Uterus (tissue), 3 donors: ENCODE measurements at regions not wholly inside any gene's neighbourhood (a gene's known extent, or its start where the extent isn't known, plus 50 kb on each side); places are given as distances from the start of the nearest gene placed in this dataset.
"Not testable (repeated sequence)": the region's sequence is repeated elsewhere in the genome, so short reads cannot be mapped to it uniquely, and the experiment has no call there.

Experiments
- DNase-seq, 2 donors: peaks; one replicate each; pipeline ENCODE4 v3.0.0-alpha.2; 2019 to 2020
- H3K27ac ChIP-seq, 2 donors: fragments of 200-600 bp; sonication (generic); 1 replicate in 1 of 2; 2 replicates in 1 of 2; pipeline ENCODE4 v1.5.1; 2016 to 2018
- H3K27me3 ChIP-seq, 2 donors: fragments of 200-600 bp; sonication (generic); one replicate each; pipeline ENCODE4 v1.5.1; 2018 to 2019; ENCODE audit warnings: control low read depth in 1 of 2
- H3K36me3 ChIP-seq, 2 donors: fragments of 200-600 bp; sonication (generic); one replicate each; pipeline ENCODE4 v1.5.1; 2019; ENCODE audit warnings: control low read depth in 1 of 2
- H3K4me1 ChIP-seq, 2 donors: fragments of 200-600 bp; sonication (generic); one replicate each; pipeline ENCODE4 v1.5.1; 2018 to 2019; ENCODE audit warnings: control low read depth in 1 of 2
- H3K4me3 ChIP-seq, 2 donors: fragments of 200-600 bp; sonication (generic); 1 replicate in 1 of 2; 2 replicates in 1 of 2; pipeline ENCODE4 v1.5.1; 2018 to 2019; ENCODE audit warnings: mild to moderate bottlenecking in 1 of 2
- H3K9me3 ChIP-seq, 2 donors: fragments of 200-600 bp; sonication (generic); one replicate each; pipeline ENCODE4 v1.5.1; 2019; ENCODE audit warnings: control low read depth in 1 of 2
- CTCF ChIP-seq, 4 experiments: fragments of 200-600 bp in 2 of 4; fragments of 450-650 bp in 2 of 4; sonication (generic) in 2 of 4; IDR thresholded peaks; one replicate each; pipeline ENCODE4 v1.5.1; 2016 to 2019; ENCODE audit warnings: antibody characterized with exemption in 4 of 4, mild to moderate bottlenecking in 2 of 4, moderate library complexity in 1 of 4
- POLR2A ChIP-seq, 2 donors: fragments of 450-650 bp; IDR thresholded peaks; one replicate each; pipeline ENCODE4 v1.6.1; 2016; ENCODE audit warnings: antibody characterized with exemption in 2 of 2, mild to moderate bottlenecking in 1 of 2, moderate library complexity in 1 of 2
- intact Hi-C: fragments of 100-400 bp; cut with DNase I; formaldehyde crosslinking; loops from one replicate; pipeline ENCODE4 v1.15.1; 2023; ENCODE audit warnings: low total_unique reads
- donor health status: DM: yes; HTN: yes; CAD: no.

GRCh38 chr6:141394565-141395051, 738.1 kb upstream of the GJE1 start:
- Histone ChIP-seq H3K36me3 (no peaks in the 10 kb centered on the region), H3K27me3 (no peaks in the 10 kb centered on the region), H3K4me3 (no peak overlapping the region), H3K9me3 (no peaks in the 10 kb centered on the region), H3K27ac (no peak overlapping the region), H3K4me1 (no peaks in the 10 kb centered on the region)
- intact Hi-C loops, result no loop called here
- no peak for DNase-seq
- no peak for TF ChIP-seq CTCF (IDR thresholded peaks at IDR 0.05)
- no peak for TF ChIP-seq POLR2A (IDR thresholded peaks at IDR 0.05)

- H3K9me3 ChIP-seq, result no peaks in the 10 kb centered on the region
- intact Hi-C loops, result no loop called here
Measured at GRCh38 chr6:141394125-141394536, 738.6 kb upstream of the GJE1 start.

GRCh38 chr6:141393405-141394124, 739.2 kb upstream of the GJE1 start:
- Histone ChIP-seq H3K36me3 (no peaks in the 10 kb centered on the region), H3K27me3 (no peaks in the 10 kb centered on the region), H3K9me3 (no peaks in the 10 kb centered on the region), H3K4me3 (no peak overlapping the region), H3K27ac (no peak overlapping the region), H3K4me1 (no peaks in the 10 kb centered on the region)
- no peak for TF ChIP-seq CTCF (IDR thresholded peaks at IDR 0.05)
- TF ChIP-seq POLR2A (IDR thresholded peaks at IDR 0.05), result no peak
- intact Hi-C loops, result no loop called here
- no peak for DNase-seq

More at GRCh38 chr6:141394125-141394536, 738.6 kb upstream of the GJE1 start:
- H3K4me1 ChIP-seq, result no peaks in the 10 kb centered on the region
- no peaks in the 10 kb centered on the region for H3K27me3 ChIP-seq
- H3K4me3 ChIP-seq, result no peak overlapping the region
- DNase-seq, result no peak
- no peak overlapping the region for H3K27ac ChIP-seq
- TF ChIP-seq CTCF (IDR thresholded peaks at IDR 0.05), result no peak
- TF ChIP-seq POLR2A (IDR thresholded peaks at IDR 0.05), result no peak
- H3K36me3 ChIP-seq, result no peaks in the 10 kb centered on the region

GRCh38 chr6:141391135-141391534, 741.6 kb upstream of the GJE1 start:
- H3K36me3 ChIP-seq, H3K9me3 ChIP-seq, intact Hi-C loops, H3K27ac ChIP-seq, H3K27me3 ChIP-seq, H3K4me1 ChIP-seq, H3K4me3 ChIP-seq, DNase-seq: not testable (repeated sequence)

- H3K9me3 ChIP-seq, result no peaks in the 10 kb centered on the region
- H3K36me3 ChIP-seq, result no peaks in the 10 kb centered on the region
- intact Hi-C loops, result no loop called here
- no peaks in the 10 kb centered on the region for H3K4me1 ChIP-seq
- H3K4me3 ChIP-seq, result no peak overlapping the region
- no peak overlapping the region for H3K27ac ChIP-seq
- no peaks in the 10 kb centered on the region for H3K27me3 ChIP-seq
- no peak for DNase-seq
- TF ChIP-seq CTCF (IDR thresholded peaks at IDR 0.05) (no peak), POLR2A (IDR thresholded peaks at IDR 0.05) (no peak)
Measured at GRCh38 chr6:141388666-141389065, 744.1 kb upstream of the GJE1 start.
